ENCODE measurements at regions not wholly inside any gene's neighbourhood (a gene's known extent, or its start where the extent isn't known, plus 50 kb on each side); places are given as distances from the start of the nearest gene placed in this dataset.
"Not testable (repeated sequence)": the region's sequence is repeated elsewhere in the genome, so short reads cannot be mapped to it uniquely, and the experiment has no call there.

- DNase-seq: no peak
Observed at GRCh38 chr13:86870444-86870843, 800.7 kb upstream of the SLITRK5 start.

- DNase-seq: no peak
Observed at GRCh38 chr13:86877441-86877840, 793.7 kb upstream of the SLITRK5 start.

GRCh38 chr13:86878781-86879180, 792.4 kb upstream of the SLITRK5 start:
- no peak for DNase-seq

GRCh38 chr13:86881390-86881789, 789.8 kb upstream of the SLITRK5 start:
- DNase-seq: no peak

- no peak for DNase-seq
Observed at GRCh38 chr13:86882107-86882506, 789.1 kb upstream of the SLITRK5 start.

- no peak for DNase-seq
Observed at GRCh38 chr13:86882835-86883234, 788.3 kb upstream of the SLITRK5 start.

- DNase-seq: no peak
Observed at GRCh38 chr13:86892330-86892729, 778.8 kb upstream of the SLITRK5 start.

- no peak for DNase-seq
Observed at GRCh38 chr13:86900906-86901305, 770.3 kb upstream of the SLITRK5 start.

- no peak for DNase-seq
Observed at GRCh38 chr13:86906127-86906874, 764.9 kb upstream of the SLITRK5 start.

GRCh38 chr13:86907156-86907555, 764.0 kb upstream of the SLITRK5 start:
- DNase-seq: no peak

GRCh38 chr13:86909318-86909717, 761.9 kb upstream of the SLITRK5 start:
- no peak for DNase-seq

GRCh38 chr13:86914757-86915156, 756.4 kb upstream of the SLITRK5 start:
- DNase-seq: no peak

GRCh38 chr13:86917438-86917837, 753.7 kb upstream of the SLITRK5 start:
- DNase-seq: not testable (repeated sequence)

- DNase-seq: no peak
Observed at GRCh38 chr13:86918682-86919081, 752.5 kb upstream of the SLITRK5 start.

- no peak for DNase-seq
Observed at GRCh38 chr13:86920961-86921360, 750.2 kb upstream of the SLITRK5 start.

GRCh38 chr13:86922936-86923335, 748.2 kb upstream of the SLITRK5 start:
- DNase-seq: no peak

GRCh38 chr13:86926916-86927315, 744.3 kb upstream of the SLITRK5 start:
- not testable (repeated sequence) for DNase-seq

GRCh38 chr13:86932776-86933334, 738.3 kb upstream of the SLITRK5 start:
- no peak for DNase-seq

- DNase-seq: no peak
Observed at GRCh38 chr13:86933676-86934075, 737.5 kb upstream of the SLITRK5 start.

GRCh38 chr13:86937316-86937715, 733.9 kb upstream of the SLITRK5 start:
- DNase-seq: no peak

- no peak for DNase-seq
Observed at GRCh38 chr13:86945584-86945983, 725.6 kb upstream of the SLITRK5 start.

- no peak for DNase-seq
Observed at GRCh38 chr13:86946734-86947133, 724.4 kb upstream of the SLITRK5 start.

- DNase-seq: no peak
Observed at GRCh38 chr13:86954341-86954740, 716.8 kb upstream of the SLITRK5 start.

- DNase-seq: no peak
Observed at GRCh38 chr13:86960876-86961275, 710.3 kb upstream of the SLITRK5 start.

All from NCI-H2171 treated with DMSO at 0.1 percent for 48 hours (cell line).